Ovary (tissue), 7 donors: ENCODE measurements at regions not wholly inside any gene's neighbourhood (a gene's known extent, or its start where the extent isn't known, plus 50 kb on each side); places are given as distances from the start of the nearest gene placed in this dataset.

ENCODE experiments used
- DNase-seq, 5 donors: peaks; one replicate each; pipeline ENCODE4 v3.0.0-alpha.2; 2019 to 2020
- H3K27ac ChIP-seq, 2 donors: fragments of 200-600 bp; one replicate each; pipeline versions ENCODE4 v1.5.1 to v1.8.0; 2019 to 2022
- H3K27me3 ChIP-seq: fragments of 200-600 bp; one replicate; pipeline ENCODE4 v1.8.0; 2022
- H3K36me3 ChIP-seq: fragments of 200-600 bp; sonication (generic); one replicate; pipeline ENCODE4 v1.5.1; 2019
- H3K4me1 ChIP-seq: one replicate; pipeline ENCODE4 v1.8.1; 2013; ENCODE audit warnings: mild to moderate bottlenecking, moderate library complexity; ENCODE audit not compliant: insufficient read depth
- H3K4me3 ChIP-seq: fragments of 200-600 bp; sonication (generic); one replicate; pipeline ENCODE4 v1.5.1; 2017
- H3K9me3 ChIP-seq, 2 donors: fragments of 200-600 bp in 1 of 2; sonication (generic) in 1 of 2; one replicate each; pipeline versions ENCODE4 v1.5.1 to v1.8.1; 2013 to 2019; ENCODE audit warnings: mild to moderate bottlenecking in 1 of 2, moderate library complexity in 1 of 2
- EP300 ChIP-seq: sonication (generic); formaldehyde crosslinking; IDR thresholded peaks from one replicate; pipeline ENCODE4 v1.6.1; 2017; ENCODE audit warnings: antibody characterized with exemption
- POLR2A ChIP-seq: fragments of 450-650 bp; IDR thresholded peaks from one replicate; pipeline ENCODE4 v1.6.1; 2017; ENCODE audit warnings: antibody characterized with exemption, mild to moderate bottlenecking, moderate library complexity
- WGBS, 3 donors: extraction: QIAGEN DNeasy Blood & Tissue Kit in 1 of 3; methylation state at CpG; one replicate each; pipeline versions ENCODE4 v1.1.5 to v1.1.7; 2013 to 2017; 5-methylcytosine and 5-hydroxymethylcytosine counted together
- intact Hi-C, 4 donors: fragments of 100-400 bp; cut with DNase I; formaldehyde crosslinking; loops; one replicate each; pipeline versions ENCODE4 v1.11.0 to v1.15.1; 2022 to 2023
- TF ChIP-seq, protein P1 (sequence below), 3 donors: fragments of 450-650 bp in 2 of 3; fragments of 200-600 bp in 1 of 3; IDR thresholded peaks; one replicate each; pipeline versions ENCODE4 v1.5.1 to v1.8.0; 2016 to 2022; ENCODE audit warnings: antibody characterized with exemption in 3 of 3, mild to moderate bottlenecking in 1 of 3
- donor health status: DM: no; HTN: no; CAD: no; lungs with moderate emphysema.
- donor health status: DM: no; HTN: no; CAD: no.
- donor health status: Bipolar disorder and iron deficiency.
- donor health status: DM: no; HTN: no; CAD: no.
- donor health status: DM: yes; HTN: yes; CAD: no.

DNA sequence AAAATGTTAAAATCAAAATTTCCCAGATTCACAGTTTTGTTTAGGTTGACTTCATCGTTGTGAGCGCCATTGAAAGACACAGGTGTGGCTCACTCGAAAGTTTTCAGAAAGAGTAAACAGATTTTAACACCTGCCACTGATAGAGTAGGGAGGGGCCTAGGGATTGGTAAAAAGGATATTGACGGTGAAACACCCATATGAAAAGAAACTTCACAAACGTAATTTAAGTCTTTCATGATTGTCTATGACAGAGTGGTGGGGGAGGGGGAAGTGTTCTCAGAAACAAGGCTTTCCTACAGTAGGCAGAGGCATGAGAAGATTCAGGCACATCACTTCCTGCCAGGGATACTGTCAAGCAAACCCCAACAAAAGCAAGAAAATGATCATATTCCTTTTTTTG, 101.4 kb downstream of the PERP start:
- no peaks in the 10 kb centered on the region for H3K4me1 ChIP-seq
- no peak for DNase-seq
- H3K36me3 ChIP-seq, result no peaks in the 10 kb centered on the region
- no peaks in the 10 kb centered on the region for H3K27me3 ChIP-seq
- 73 to 84% (median 79%) methylated on average over 5 of the region's 5 CpGs for WGBS, 3 donors
- TF ChIP-seq EP300, result no peak
- TF ChIP-seq, protein P1, sequence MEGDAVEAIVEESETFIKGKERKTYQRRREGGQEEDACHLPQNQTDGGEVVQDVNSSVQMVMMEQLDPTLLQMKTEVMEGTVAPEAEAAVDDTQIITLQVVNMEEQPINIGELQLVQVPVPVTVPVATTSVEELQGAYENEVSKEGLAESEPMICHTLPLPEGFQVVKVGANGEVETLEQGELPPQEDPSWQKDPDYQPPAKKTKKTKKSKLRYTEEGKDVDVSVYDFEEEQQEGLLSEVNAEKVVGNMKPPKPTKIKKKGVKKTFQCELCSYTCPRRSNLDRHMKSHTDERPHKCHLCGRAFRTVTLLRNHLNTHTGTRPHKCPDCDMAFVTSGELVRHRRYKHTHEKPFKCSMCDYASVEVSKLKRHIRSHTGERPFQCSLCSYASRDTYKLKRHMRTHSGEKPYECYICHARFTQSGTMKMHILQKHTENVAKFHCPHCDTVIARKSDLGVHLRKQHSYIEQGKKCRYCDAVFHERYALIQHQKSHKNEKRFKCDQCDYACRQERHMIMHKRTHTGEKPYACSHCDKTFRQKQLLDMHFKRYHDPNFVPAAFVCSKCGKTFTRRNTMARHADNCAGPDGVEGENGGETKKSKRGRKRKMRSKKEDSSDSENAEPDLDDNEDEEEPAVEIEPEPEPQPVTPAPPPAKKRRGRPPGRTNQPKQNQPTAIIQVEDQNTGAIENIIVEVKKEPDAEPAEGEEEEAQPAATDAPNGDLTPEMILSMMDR (IDR thresholded peaks at IDR 0.05), result no peak
- no peak for TF ChIP-seq POLR2A
- no peak overlapping the region for H3K27ac ChIP-seq
- H3K4me3 ChIP-seq, result no peak overlapping the region
- H3K9me3 ChIP-seq, result no peaks in the 10 kb centered on the region
- intact Hi-C loops, result loop anchor here in 1 of 4 donors (10.0 kb wide), 1 partner anchor 99 kb away; the partner anchor contains the start of gene PERP

DNA sequence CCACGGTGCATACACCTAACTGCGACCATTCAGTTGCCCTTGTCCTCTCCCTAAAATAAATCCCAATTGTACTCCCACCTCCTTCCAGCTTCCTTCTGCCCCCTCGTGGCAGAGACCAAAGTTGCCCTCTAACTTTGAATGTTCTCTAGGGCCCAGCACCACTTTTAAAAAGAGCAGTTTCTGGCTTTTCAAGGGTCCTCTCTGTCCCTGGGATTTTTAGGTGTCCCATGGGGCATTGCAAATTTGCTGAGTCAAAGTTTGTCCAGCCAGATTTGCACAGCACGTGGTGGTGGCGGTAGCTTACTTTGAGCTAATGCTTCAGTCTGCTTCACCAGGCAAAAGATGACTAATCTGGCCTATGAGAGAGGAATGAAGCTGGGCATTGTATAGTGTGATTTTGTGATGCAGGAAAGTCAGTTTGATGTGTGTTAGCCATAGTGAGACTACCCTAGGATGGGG, 100.2 kb downstream of the PERP start:
- WGBS, 3 donors, result 29 to 33% (median 31%) methylated on average over 5 of the region's 5 CpGs

GRCh38 chr6:138008791-138009190, 98.4 kb downstream of the PERP start:
- DNase-seq, result no peak
- Histone ChIP-seq H3K4me3 (no peak overlapping the region), H3K4me1 (no peaks in the 10 kb centered on the region), H3K27ac (no peak overlapping the region), H3K9me3 (no peaks in the 10 kb centered on the region), H3K27me3 (no peaks in the 10 kb centered on the region), H3K36me3 (no peaks in the 10 kb centered on the region)
- TF ChIP-seq EP300 (no peak), POLR2A (no peak)
- TF ChIP-seq, protein P1 (IDR thresholded peaks at IDR 0.05), result no peak
- intact Hi-C loops, result loop anchor here in 1 of 4 donors (10.0 kb wide), 1 partner anchor 96 kb away; the partner anchor contains the start of gene PERP
- WGBS, 3 donors, result 53 to 65% (median 65%) methylated on average over 3 of the region's 3 CpGs

More for the DNA sequence above, 100.2 kb downstream of the PERP start:
- H3K27me3 ChIP-seq, result no peaks in the 10 kb centered on the region
- no peaks in the 10 kb centered on the region for H3K9me3 ChIP-seq
- H3K36me3 ChIP-seq, result no peaks in the 10 kb centered on the region
- no peak for TF ChIP-seq POLR2A
- TF ChIP-seq, protein P1 (IDR thresholded peaks at IDR 0.05), result no peak
- no peak overlapping the region for H3K4me3 ChIP-seq
- intact Hi-C loops, result loop anchor here in 1 of 4 donors (10.0 kb wide), 1 partner anchor 98 kb away; the partner anchor contains the start of gene PERP
- H3K27ac ChIP-seq, result no peak overlapping the region
- no peak for DNase-seq
- H3K4me1 ChIP-seq, result no peaks in the 10 kb centered on the region

- H3K27ac ChIP-seq, result no peak overlapping the region
- intact Hi-C loops, result no loop called here
- WGBS, 3 donors, result 86 to 94% (median 93%) methylated on average over 1 of the region's 1 CpG
- no peaks in the 10 kb centered on the region for H3K4me1 ChIP-seq
- H3K27me3 ChIP-seq, result no peaks in the 10 kb centered on the region
- no peaks in the 10 kb centered on the region for H3K36me3 ChIP-seq
- TF ChIP-seq, protein P1 (IDR thresholded peaks at IDR 0.05), result no peak
- TF ChIP-seq EP300 (no peak), POLR2A (no peak)
- no peaks in the 10 kb centered on the region for H3K9me3 ChIP-seq
- no peak overlapping the region for H3K4me3 ChIP-seq
- no peak for DNase-seq
These were observed 95.8 kb downstream of the PERP start for GRCh38 chr6:138011413-138011812.
